Inflammatory macrophage treated with lipopolysaccharide for 4 hours (primary cell): ENCODE measurements at regions not wholly inside any gene's neighbourhood (a gene's known extent, or its start where the extent isn't known, plus 50 kb on each side); places are given as distances from the start of the nearest gene placed in this dataset.
A peak's percentile ranks its signal among the peaks of the same experiment; 100 is the strongest.

ENCODE experiments used
- DNase-seq: peaks from one replicate; pipeline ENCODE4 v3.0.0-alpha.2; 2020

DNA sequence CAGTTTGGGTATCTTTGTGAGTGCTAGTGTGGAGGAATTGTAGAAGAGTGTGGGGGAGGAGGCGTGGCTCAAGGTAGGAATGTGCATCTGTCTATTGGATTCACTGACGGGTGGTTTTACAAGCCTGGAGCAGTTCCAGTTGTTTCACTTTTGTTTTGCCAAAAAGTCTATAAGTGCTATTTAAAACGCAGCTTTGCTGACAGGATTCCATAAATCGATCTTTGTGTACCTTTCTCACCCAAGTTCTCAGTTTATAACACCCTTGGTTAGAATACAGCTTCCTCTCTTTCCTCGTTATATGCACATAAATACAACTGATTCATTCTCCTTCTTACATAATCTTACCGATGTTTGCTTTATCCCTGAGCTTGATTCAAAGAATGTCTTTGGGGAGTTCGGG lies 123.2 kb upstream of the UBE2E2 start:
- DNase-seq = no peak

DNA sequence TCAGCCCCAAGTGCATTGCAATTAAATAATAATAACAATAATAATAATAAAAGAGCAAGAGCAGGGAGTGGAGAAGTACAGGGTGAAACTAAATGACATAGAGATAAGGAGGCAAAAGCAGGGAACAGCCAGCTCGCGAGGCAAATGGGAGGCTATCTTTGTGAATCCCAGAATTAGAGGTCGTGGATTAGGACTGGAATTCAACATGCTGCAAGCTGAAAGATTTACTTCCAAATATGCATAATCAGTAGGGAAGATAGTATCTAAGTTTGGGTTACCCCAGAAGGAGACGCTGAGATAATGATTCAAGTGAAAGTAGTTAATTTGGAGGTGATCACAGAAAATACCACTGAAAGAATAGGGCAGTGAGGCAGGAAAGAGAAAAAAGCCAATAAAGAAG lies 119.4 kb upstream of the UBE2E2 start:
- no peak for DNase-seq

DNA sequence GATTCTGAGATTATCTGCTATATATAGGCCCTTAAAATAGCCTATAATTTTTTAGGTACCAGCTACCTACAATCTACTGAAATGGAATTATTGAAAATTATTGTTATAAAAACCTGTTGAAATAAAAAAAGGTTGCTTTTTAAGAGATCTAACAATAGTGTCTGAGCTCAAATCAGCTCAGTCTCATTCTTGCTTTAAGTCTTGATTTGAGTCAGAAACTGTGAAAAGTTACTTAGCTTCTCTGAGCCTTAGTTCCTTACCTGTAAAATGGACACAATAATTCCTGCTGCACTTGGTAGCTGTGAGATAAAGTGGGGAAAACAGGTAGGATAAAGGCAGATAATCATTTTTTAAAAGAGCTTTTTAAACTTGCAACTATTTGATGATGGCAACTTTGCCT lies 118.8 kb upstream of the UBE2E2 start:
- DNase-seq = no peak

DNA sequence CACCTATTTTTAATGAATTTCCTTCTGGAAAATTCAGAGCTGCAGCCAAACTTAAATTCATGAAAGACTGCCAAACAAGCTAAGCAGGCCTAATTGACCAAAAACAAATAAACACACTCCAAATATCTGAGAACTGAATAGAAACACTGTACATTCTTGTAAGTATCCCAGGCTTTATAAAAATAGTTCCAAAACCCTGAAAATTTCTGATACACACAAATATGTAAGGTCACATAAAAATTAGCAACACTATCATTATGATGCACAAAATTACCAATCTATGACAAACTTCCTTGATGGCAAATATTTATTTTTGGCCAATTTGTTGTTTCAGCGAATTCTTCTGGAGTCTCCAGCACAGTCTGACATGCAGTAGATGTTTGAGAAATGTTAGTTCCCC lies 117.9 kb upstream of the UBE2E2 start:
- DNase-seq = no peak

DNA sequence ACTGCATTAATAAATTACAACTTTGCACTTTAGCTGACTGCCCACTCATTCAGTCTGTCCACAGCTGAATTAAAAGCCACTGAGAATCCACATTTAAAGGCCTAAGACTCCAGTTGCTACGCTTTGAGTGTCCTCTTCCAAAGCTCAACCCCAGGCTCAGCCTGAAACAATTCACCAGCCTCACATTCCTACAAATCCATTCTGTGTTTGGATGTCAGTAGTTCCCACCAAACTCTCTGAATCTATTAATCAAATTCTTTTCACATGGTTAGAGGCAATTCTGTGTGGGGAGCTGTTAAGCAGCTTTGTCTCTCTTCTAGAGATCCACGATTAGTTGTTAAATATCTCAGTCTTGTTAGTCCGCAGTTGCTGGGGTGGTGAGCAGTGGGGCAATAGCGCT lies 116.8 kb upstream of the UBE2E2 start:
- no peak for DNase-seq

DNA sequence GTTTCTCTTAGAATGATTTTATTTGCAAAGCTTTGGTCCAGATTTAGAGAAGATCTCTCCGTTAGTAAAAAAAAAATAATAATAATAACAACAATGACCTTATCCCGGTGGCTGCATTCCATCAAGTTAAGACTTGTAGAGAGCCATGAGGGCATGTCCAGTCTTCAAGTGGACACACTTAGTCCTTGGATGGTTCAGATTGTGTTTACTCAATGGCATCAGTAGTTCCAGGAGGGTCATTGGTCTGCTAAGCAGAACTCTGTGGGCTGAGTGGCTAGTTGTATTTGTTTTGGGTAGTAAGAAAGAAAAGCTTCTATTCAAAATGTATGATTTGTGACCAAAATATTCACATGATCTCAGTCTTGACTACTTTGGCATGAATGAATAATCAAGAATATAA lies 116.3 kb upstream of the UBE2E2 start:
- no peak for DNase-seq

DNA sequence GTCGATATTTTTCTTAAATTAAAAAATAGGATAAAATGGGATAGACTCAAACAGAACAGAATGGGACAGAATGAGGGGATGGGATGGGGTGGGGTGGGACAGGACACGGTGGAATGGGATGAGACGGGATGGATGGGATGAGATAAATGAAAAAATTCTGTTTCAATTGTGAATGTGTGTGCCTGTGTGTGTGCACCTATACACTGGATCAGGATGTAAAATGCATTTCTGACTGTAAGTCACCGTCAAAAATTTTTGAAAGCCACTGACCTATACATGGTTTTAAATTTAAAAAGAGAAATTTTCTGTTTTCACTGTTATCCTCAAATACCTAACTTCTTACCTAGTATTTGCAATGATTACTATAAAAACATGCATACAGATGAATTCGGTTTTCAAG lies 108.7 kb upstream of the UBE2E2 start:
- no peak for DNase-seq

DNA sequence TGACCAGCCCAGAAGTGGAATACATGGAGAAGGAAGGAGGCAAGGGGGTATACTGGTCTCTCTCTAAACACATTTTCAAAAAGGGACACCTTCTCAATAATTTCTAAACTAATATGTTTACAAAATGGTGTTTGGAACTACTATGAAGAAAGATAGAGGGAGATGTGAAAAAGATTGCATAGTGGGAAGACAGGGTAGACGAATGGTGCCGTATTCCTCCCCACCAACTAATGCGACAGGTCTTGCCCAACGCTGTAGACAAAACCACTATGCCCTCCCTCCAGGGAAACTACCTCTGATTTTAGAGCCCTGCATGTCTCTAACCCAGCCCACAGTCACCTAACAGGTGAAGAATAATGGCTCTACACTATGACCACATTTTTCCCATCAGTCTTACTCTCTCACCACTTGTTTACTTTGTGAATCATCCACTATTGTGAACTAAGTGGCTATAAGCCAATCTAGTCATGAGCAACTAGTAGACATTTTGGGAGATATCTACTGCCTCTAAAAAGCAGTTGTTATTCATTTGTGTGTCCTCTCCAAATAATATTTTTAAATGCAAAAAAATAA lies 108.2 kb upstream of the UBE2E2 start:
- no peak for DNase-seq

DNA sequence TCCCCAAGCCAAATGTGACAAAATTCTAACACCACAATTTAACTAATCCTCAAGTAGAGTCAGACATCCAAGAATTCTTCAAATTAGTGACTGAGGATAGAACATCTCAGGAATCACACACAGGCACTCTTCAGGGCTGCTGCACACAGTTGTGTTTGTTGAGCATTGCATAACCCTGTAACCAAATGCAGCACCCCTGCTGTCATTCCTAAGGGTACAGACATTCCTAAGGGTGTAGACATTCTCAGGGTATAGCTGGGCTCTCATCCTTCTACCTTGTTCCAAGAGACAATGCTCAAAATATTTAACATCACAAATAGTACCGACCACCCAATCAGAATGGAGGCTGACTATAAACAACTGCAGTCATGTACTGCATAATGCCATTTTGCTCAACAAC lies 107.1 kb upstream of the UBE2E2 start:
- no peak for DNase-seq

DNA sequence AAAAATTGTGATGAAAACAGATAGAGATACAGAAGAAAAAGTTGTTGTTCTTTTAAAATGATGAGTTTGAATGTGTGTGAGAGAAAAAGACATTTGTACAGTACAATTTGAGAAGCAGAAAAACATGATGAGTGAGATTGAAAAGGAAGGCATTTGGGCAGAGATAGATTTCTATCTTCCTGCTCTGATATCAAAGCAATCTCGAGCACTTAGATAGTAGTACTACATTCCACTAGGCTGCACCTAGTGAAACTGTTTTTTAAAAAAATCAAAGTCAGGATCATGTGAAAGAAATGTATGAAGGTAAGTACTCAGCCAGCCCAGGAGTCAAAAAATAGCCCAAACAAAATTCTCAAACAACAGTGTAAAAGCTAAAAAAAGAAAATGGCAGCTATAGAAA lies 104.1 kb upstream of the UBE2E2 start:
- DNase-seq = no peak

DNA sequence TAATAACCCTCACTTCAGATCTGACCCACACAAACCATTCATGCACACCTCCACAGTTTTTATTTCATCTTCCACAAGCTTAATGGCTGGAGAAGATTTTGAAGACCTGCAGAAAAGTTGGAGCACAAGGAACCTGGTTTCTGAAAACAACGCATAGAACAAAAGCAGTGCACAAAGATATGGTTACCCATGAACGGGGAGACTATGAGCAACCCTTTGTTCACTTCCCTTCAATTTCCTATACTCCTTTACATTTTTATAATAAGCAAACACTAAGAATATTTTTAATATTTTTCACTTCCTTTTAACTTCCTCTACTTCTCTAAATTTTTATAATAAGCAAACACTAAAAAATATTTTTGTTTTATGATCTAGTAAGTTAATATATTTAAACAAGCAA lies 103.5 kb upstream of the UBE2E2 start:
- no peak for DNase-seq

DNA sequence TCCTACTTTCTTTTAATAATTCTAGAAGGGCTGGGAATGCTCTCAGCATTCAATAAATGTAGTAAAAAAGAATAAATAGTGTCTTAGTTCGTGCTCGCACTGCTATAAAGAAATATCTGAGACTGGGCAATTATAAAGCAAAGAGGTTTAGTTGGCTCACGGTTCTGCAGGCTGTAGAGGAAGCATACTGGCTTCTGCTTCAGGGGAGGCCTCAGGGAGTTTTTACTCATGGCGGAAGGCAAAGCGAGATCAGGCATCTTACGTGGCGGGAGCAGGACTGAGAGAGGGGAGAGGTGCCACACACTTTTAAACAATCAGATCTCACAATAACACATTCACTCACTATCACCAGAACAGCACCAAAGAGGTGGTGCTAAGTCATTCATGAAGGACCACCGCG lies 103.0 kb upstream of the UBE2E2 start:
- DNase-seq = no peak

DNA sequence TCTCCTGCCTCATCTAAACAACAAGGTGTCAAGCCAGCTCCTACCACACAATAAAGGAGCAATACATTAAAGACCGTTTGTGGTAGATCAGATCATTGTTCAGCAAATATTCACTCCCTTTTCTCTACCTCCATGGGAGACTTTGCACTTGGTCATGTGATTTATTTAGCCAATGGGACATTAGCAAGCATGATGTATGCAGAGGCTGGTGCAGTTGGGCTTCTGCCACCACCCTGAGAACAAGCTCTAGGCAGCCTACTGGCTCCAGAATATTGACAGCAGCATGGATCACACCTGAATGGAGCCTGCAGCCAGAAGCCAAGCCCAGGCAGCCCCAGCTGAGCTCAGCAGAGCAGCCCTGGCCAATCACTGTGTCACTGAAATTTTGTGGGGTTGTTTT lies 99.4 kb upstream of the UBE2E2 start:
- DNase-seq = no peak

DNA sequence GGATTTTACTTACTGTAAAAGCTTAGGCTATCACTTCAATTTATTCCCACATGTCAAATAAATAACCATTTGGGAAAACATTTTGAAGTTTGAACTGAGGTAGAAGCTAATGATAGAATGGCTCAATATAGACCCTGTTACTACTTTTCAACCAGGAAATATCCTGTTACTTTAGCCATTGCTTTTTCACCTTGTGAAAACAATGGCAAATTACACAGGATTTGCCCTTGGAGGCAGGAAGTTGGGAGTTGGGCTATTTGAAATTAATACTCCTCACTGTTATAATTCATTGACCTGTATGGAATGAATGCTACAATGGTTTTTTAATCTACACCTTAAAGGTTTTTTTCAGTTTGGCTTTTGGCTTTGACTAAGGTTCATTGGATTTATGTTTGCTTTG lies 98.1 kb upstream of the UBE2E2 start:
- DNase-seq = no peak

DNA sequence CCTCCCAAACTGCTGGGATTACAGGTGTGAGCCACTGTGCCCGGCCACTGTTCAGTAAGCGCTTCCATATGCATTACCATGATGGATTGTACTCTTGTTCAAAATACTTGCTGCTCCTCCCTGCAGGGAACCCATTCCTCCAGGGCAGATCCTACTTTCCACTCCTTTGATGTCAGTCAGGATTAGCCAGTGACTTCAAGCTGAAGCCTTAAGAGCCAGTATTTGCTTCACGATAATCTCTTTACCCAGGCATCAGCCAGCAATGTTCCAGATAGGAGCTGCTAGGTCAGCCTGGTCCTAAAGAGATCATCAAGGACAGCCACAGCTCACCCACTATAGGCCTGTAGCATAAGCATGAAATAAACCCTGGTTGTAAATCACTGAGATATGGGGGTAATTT lies 96.5 kb upstream of the UBE2E2 start:
- no peak for DNase-seq

DNA sequence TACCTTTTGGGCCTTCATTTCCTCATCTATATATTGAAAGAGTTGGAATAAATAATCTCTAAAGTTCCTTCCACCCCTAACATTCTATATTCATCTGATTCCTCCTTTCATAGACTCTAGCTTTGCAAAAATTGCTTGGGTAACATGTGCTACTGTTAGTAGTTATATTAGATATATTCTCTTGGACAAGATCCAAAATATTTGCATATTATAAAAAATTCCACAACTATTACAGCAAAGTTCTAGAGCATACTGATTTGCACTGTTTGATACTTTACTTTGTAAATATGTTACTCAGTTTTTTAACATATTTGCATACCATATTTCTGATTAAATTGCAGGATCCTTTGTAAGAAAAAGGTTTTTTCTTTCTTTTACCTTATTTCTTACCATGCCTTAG lies 95.9 kb upstream of the UBE2E2 start:
- no peak for DNase-seq

DNA sequence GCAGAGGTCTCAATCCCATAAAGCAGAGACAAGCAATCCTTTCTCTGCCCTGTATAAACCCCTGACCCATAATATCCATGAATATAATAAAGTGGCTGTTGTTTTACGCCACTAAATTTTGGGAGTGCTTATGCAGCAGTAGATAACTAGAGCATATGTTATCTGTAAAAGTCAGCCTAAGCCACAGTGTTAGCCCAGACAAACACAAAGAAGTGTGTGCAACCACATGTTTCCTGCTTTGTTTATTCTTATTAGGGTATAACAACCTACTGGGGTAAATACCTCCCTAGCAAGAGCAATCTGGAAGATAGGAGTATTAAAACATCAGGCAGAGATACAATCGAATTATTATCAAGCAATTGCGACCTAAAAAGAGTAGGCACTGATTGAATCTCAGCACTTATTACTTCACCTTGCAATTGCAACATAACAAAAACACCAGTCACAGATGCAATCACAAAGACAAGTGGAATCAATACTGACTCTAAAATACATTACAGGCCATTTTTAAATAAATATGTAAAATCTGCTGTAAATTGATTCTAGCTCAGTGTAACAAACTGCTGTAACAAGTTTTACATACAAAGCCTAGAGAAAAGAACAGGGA lies 94.6 kb upstream of the UBE2E2 start:
- DNase-seq = peak; percentile 15

DNA sequence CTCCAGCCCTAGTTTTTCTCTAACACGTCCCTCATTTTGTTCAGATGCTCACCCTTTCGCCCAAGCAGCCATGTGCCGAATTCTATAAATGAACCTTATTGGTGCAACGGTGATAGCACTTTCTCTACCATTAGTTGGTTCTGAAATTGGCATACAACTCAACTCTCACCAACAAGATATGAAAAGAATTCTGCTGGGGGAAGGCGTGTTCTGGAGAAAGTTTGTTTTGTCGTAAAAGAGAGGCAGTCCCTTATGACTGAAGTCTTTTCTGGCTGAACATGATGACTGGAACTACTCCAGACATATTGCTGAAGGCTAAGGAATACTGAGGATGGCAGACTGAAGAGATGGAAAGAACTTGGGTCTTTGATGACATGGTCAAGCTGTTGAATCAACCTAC lies 91.8 kb upstream of the UBE2E2 start:
- DNase-seq = no peak

DNA sequence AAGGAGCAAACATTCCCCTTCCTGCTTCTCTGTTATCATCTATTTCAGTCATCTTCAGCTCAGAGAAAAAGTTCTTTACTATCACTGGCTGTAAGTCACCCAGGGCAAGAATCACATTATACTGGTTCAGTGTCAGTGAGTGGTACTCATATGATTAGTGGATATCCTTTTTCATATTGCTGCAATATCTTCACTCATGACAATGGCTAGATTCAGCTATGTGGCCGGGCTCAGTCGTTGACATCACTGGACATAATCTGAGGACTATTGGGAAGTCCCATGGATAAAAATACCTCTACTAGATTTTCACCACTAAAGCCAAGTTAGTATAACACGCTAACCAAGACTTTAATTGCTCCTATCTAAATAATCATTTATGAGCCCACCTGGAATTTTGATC lies 91.3 kb upstream of the UBE2E2 start:
- peak; percentile 70 for DNase-seq

DNA sequence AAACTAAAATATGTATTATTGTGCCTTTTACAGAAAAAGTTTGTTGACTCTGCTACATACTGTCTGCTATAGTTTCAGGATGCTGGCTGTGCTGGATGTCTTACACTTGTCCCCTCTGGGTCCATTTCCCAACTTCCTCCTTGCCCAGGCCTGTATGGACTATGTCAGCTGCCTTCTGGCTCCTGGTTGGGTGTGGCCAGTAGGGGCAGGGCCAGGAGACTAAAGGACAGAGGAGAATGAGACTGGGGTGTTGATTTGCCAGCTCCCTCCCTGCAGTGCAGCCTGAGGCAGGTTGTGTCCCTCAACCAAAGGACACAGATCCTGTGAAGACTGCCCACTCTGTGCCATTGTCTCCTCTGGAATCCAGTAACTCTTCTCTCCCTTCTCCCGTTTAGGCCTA lies 90.6 kb upstream of the UBE2E2 start:
- peak; percentile 85 for DNase-seq

DNA sequence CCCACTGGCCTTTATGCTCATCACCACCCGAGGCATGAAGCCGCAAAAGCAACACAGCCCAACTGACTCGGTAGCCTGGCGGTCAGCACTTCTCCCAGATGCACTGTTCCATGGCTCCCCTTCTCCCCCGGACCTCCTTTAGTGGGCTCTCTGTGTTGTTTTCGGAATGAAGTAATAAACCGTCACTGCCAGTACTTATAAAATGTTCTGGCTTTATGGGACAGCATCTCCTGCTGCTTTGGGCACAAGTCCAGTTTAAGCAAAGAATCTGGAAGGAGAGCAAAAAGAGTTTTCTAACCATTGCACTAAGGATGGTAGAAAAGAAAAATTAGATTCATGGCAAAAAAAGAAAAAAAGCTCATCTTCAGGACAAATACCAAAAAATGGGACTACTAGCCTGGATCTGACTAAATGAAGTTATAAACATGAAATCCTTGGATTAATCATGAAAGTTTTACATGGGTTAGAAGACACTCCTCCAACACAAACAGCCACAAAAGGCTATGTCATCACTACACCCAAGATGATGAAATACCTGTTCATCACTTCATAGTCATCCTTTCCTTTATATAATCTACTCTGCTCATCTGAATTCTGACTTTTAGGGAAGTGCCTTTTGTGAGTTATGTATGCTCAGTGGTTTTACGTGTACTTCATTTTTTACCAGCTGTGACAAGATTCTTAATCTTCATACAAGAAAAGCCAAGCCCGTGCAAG lies 89.5 kb upstream of the UBE2E2 start:
- DNase-seq = peak; percentile 94

DNA sequence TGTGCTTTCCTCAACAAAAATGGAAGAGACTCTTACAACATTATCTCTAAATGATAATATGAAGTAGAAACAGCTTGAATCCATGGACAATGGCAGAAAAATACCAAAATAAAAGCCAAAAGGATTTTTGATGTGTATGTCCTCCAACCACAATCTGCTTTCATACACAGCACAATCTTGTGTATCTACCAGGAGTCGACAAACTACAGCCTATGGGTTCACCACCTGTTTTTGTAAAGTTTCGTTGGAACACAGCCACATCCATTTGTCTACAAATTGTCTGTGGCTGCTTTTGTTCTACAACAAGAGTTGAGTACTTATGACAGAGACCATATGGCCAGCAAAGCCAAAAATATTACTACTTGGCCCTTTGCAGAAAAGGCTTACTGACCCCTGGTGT lies 88.7 kb upstream of the UBE2E2 start:
- no peak for DNase-seq

DNA sequence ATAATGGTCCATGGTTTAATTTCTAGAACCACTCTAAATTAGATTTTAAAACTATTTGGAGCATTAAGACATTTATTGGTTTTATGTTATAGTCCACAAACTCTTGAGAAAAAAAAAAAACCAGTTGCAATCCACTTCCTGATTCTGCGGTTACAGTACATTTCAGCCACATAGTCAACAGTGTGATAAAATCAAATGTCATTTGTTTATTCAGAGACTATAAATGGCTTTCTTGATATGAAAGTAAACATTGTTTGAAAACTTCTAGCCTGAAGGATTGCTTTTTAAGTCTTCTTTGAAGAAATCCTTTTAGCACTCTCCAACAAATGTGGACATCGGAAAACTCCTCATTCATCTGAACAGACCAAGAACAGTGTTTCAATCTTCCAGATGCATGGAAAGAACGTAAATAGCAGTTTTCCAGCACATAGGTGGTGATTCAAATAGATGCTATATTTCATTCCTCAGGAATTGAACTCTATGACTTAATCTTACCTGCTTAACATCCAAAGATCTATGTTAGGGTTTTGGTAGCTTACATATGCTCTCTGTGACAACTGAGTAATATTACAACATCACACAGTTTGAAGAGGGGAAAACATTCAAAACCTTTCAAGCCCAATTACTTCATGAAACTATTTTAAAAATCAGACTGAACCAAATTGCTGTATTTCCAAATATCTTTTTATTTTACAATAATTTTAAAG lies 87.8 kb upstream of the UBE2E2 start:
- DNase-seq = peak; percentile 63
